Endothelial cell (in vitro differentiated cells): ENCODE measurements at regions not wholly inside any gene's neighbourhood (a gene's known extent, or its start where the extent isn't known, plus 50 kb on each side); places are given as distances from the start of the nearest gene placed in this dataset.

Experiments used
- DNase-seq: peaks from one replicate; pipeline ENCODE4 v3.0.0; 2021; ENCODE audit warnings: low spot score
- H3K27ac Mint-ChIP-seq: one replicate; pipeline ENCODE4 v1.8.0; 2021; ENCODE audit warnings: mixed read lengths, inconsistent platforms; ENCODE audit not compliant: unreplicated experiment
- H3K27me3 Mint-ChIP-seq: one replicate; pipeline ENCODE4 v1.8.0; 2021; ENCODE audit warnings: mild to moderate bottlenecking, moderate library complexity, mixed read lengths, inconsistent platforms; ENCODE audit not compliant: unreplicated experiment
- H3K36me3 Mint-ChIP-seq: one replicate; pipeline ENCODE4 v1.8.0; 2021; ENCODE audit warnings: mild to moderate bottlenecking, low read depth, mixed read lengths, inconsistent platforms; ENCODE audit not compliant: unreplicated experiment
- H3K4me1 Mint-ChIP-seq: one replicate; pipeline ENCODE4 v1.8.0; 2021; ENCODE audit warnings: mild to moderate bottlenecking, mixed read lengths, inconsistent platforms; ENCODE audit not compliant: unreplicated experiment
- H3K4me3 Mint-ChIP-seq: one replicate; pipeline ENCODE4 v1.8.0; 2021; ENCODE audit warnings: mild to moderate bottlenecking, mixed read lengths, inconsistent platforms; ENCODE audit not compliant: unreplicated experiment
- H3K9me3 Mint-ChIP-seq: one replicate; pipeline ENCODE4 v1.8.0; 2021; ENCODE audit warnings: mixed read lengths, inconsistent platforms; ENCODE audit not compliant: unreplicated experiment
- TF ChIP-seq, protein P1 (sequence below): fragments of 200-600 bp; sonication (generic); IDR thresholded peaks from one replicate; pipeline ENCODE4 v1.5.0; 2021; ENCODE audit warnings: antibody characterized with exemption; ENCODE audit not compliant: unreplicated experiment

DNA sequence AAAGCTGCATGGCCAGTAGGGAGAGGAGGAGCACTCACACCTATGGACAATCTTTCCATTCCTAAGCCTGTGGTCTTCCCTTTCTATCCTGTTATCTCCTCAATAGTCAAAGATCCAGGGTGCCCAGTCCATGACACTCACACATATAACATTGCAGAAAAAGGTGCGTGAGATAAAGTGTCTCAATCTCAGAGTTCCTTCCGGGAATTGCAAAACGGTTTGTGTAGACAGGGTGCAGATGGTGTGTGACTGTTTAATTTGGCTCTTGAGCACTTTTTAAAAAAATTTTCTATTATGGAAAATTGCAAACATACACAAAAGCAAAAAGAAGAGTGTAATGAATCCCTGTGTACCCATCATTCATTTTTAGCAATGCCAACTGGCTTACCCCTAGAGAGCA lies 1493.6 kb downstream of the AACS start:
- H3K4me1 Mint-ChIP-seq: no peaks in the 10 kb centered on the region
- DNase-seq: no peak
- peaks cover 4% of the 10 kb centered on the region for H3K36me3 Mint-ChIP-seq
- no peaks in the 10 kb centered on the region for H3K27me3 Mint-ChIP-seq
- peaks cover 43% of the 10 kb centered on the region for H3K9me3 Mint-ChIP-seq
- H3K4me3 Mint-ChIP-seq: no peak overlapping the region
- TF ChIP-seq, protein P1, sequence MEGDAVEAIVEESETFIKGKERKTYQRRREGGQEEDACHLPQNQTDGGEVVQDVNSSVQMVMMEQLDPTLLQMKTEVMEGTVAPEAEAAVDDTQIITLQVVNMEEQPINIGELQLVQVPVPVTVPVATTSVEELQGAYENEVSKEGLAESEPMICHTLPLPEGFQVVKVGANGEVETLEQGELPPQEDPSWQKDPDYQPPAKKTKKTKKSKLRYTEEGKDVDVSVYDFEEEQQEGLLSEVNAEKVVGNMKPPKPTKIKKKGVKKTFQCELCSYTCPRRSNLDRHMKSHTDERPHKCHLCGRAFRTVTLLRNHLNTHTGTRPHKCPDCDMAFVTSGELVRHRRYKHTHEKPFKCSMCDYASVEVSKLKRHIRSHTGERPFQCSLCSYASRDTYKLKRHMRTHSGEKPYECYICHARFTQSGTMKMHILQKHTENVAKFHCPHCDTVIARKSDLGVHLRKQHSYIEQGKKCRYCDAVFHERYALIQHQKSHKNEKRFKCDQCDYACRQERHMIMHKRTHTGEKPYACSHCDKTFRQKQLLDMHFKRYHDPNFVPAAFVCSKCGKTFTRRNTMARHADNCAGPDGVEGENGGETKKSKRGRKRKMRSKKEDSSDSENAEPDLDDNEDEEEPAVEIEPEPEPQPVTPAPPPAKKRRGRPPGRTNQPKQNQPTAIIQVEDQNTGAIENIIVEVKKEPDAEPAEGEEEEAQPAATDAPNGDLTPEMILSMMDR: no peak
- no peak overlapping the region for H3K27ac Mint-ChIP-seq

DNA sequence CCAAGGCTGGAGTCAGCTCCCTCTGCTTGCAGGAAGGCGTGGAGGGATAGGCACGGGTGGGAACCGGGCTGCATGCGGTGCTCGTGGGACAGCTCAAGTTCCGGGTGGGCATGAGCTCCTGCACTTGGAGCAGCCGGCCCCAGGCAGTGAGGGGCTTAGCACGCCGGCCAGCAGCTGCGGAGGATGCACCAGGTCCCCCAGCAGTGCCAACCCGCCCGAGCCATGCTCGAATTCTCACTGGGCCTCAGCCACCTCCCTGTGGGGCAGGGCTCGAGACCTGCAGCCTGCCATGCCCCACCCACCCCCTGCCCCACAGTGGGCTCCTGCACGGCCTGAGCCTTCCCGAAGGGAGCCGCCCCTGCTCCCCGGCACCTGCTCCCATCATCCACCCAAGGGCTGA lies 1501.8 kb downstream of the AACS start:
- H3K27me3 Mint-ChIP-seq: peaks cover 1% of the 10 kb centered on the region
- no peak for DNase-seq
- peaks cover 67% of the 10 kb centered on the region for H3K9me3 Mint-ChIP-seq
- no peak overlapping the region for H3K4me3 Mint-ChIP-seq
- H3K27ac Mint-ChIP-seq: no peak overlapping the region
- no peaks in the 10 kb centered on the region for H3K4me1 Mint-ChIP-seq
- TF ChIP-seq, protein P1: no peak
- H3K36me3 Mint-ChIP-seq: peaks cover 4% of the 10 kb centered on the region

DNA sequence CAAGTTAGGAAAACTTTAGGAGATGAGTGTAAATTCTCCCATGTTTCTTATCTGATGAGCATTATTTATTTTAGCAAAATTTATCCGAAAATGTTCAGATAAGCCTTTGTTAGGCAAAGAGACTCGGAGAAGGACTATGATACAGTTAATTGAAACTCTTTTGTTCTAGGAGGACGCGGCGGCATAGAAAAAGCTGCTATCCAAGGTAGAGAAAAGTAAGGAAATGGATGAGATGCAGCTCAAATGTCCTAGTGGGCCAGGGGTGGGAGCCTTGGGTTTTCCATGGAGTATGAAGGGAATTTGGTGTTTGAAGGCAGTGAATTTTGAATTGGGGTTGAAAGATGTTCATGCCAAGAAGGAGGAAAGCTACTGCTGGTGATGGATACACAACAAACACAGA lies 1504.5 kb downstream of the AACS start:
- peaks cover 55% of the 10 kb centered on the region for H3K9me3 Mint-ChIP-seq
- H3K4me1 Mint-ChIP-seq: no peaks in the 10 kb centered on the region
- no peak for DNase-seq
- no peak overlapping the region for H3K27ac Mint-ChIP-seq
- H3K36me3 Mint-ChIP-seq: peaks cover 4% of the 10 kb centered on the region
- no peak overlapping the region for H3K4me3 Mint-ChIP-seq
- TF ChIP-seq, protein P1: no peak
- H3K27me3 Mint-ChIP-seq: peaks cover 1% of the 10 kb centered on the region

DNA sequence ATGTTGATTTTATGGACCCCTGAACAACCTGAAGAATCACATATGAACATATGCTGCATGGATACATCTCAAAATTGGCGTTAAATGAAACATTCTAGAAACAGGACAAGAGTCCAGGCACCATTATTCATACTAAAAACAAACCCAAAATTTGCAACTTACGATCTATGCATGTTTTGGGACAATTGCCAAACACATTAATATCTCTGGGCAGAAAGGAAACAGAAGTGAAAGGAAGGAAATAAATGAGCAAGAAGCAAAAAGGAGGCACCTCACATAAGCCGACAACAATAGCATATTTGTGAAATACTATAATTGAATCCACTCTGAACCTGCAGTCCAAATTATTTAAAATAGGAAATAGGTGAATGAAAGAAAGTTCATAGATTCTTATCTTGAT lies 1505.3 kb downstream of the AACS start:
- TF ChIP-seq, protein P1: no peak
- Mint-ChIP-seq H3K36me3 (peaks cover 4% of the 10 kb centered on the region), H3K27ac (no peak overlapping the region), H3K27me3 (peaks cover 1% of the 10 kb centered on the region), H3K9me3 (peaks cover 48% of the 10 kb centered on the region), H3K4me3 (no peak overlapping the region), H3K4me1 (no peaks in the 10 kb centered on the region)
- DNase-seq: no peak

DNA sequence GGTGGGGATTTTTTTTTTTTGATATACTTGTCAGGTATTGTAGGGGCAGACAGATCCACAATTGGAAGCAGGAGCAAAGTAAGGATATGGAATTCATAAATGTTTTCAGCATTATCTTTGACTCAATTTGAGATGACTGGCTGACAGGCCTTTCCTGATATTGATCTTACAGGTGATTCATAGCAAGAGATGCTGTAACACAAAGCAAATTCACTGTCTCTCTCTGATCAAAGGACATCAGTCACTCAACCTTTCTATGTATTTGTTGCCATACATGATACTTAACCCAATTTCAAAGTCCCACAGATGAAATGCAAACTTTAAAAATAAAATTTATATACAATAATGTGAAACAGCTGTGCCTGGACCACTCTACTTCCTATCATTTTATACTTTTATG lies 1506.9 kb downstream of the AACS start:
- DNase-seq: no peak
- Mint-ChIP-seq H3K36me3 (peaks cover 5% of the 10 kb centered on the region), H3K27me3 (peaks cover 1% of the 10 kb centered on the region), H3K9me3 (peaks cover 49% of the 10 kb centered on the region), H3K4me1 (no peaks in the 10 kb centered on the region), H3K27ac (no peak overlapping the region), H3K4me3 (no peak overlapping the region)
- TF ChIP-seq, protein P1: no peak
